H9 (cell line): ENCODE measurements at regions not wholly inside any gene's neighbourhood (a gene's known extent, or its start where the extent isn't known, plus 50 kb on each side); places are given as distances from the start of the nearest gene placed in this dataset.

Source experiments
- DNase-seq: peaks from one replicate; pipeline ENCODE4 v3.0.0-alpha.2; 2017
- H2AFZ ChIP-seq: one replicate; pipeline ENCODE4 v1.6.1; 2013; ENCODE audit warnings: mild to moderate bottlenecking, low read length, control low read depth, moderate library complexity
- H2AK5ac ChIP-seq: 2 replicates; pipeline ENCODE4 v1.6.1; 2013; ENCODE audit warnings: low read length, control low read depth, mixed read lengths; ENCODE audit not compliant: insufficient read length
- H2BK120ac ChIP-seq: one replicate; pipeline ENCODE4 v1.6.1; 2013; ENCODE audit warnings: low read depth, mild to moderate bottlenecking, low read length, control low read depth, inconsistent platforms; ENCODE audit not compliant: poor library complexity, severe bottlenecking
- H2BK12ac ChIP-seq: 2 replicates; pipeline ENCODE4 v1.6.1; 2013; ENCODE audit warnings: low read length, control low read depth, mixed read lengths, low read depth; ENCODE audit not compliant: insufficient read length
- H2BK15ac ChIP-seq: 2 replicates; pipeline ENCODE4 v1.6.1; 2013; ENCODE audit warnings: low read depth, low read length, control low read depth
- H2BK20ac ChIP-seq: one replicate; pipeline ENCODE4 v1.6.1; 2013; ENCODE audit warnings: low read depth, mild to moderate bottlenecking, low read length, control low read depth, inconsistent platforms; ENCODE audit not compliant: poor library complexity, severe bottlenecking
- H2BK5ac ChIP-seq: 2 replicates; pipeline ENCODE4 v1.6.1; 2013; ENCODE audit warnings: low read length, control low read depth, mixed read lengths; ENCODE audit not compliant: insufficient read length
- H3K14ac ChIP-seq: 2 replicates; pipeline ENCODE4 v1.6.1; 2013; ENCODE audit warnings: low read length, control low read depth; ENCODE audit not compliant: insufficient read depth
- H3K18ac ChIP-seq: 2 replicates; pipeline ENCODE4 v1.6.1; 2013; ENCODE audit warnings: low read depth, mild to moderate bottlenecking, mixed read lengths, low read length, control low read depth; ENCODE audit not compliant: insufficient read length
- H3K23ac ChIP-seq: 2 replicates; pipeline ENCODE4 v1.6.1; 2013; ENCODE audit warnings: low read length, control low read depth, mixed read lengths, low read depth; ENCODE audit not compliant: insufficient read length
- H3K23me2 ChIP-seq: 2 replicates; pipeline ENCODE4 v1.6.1; 2013; ENCODE audit warnings: low read depth, mild to moderate bottlenecking, mixed read lengths, low read length, control low read depth; ENCODE audit not compliant: insufficient read length, poor library complexity, severe bottlenecking
- H3K27ac ChIP-seq: 2 replicates; pipeline ENCODE4 v1.5.1; 2013; ENCODE audit warnings: low read length, control low read depth, mixed read lengths, low read depth; ENCODE audit not compliant: insufficient read length
- H3K27me3 ChIP-seq: 2 replicates; pipeline ENCODE4 v1.6.1; 2013; ENCODE audit warnings: low read length, control low read depth, inconsistent platforms; ENCODE audit not compliant: insufficient read depth
- H3K4ac ChIP-seq: 2 replicates; pipeline ENCODE4 v1.6.1; 2013; ENCODE audit warnings: low read depth, mild to moderate bottlenecking, control low read depth, inconsistent platforms, low read length, moderate library complexity
- H3K4me1 ChIP-seq: 2 replicates; pipeline ENCODE4 v1.6.1; 2013; ENCODE audit warnings: low read length, control low read depth, inconsistent platforms; ENCODE audit not compliant: insufficient read depth
- H3K4me2 ChIP-seq: 2 replicates; pipeline ENCODE4 v1.6.1; 2013; ENCODE audit warnings: low read length, control low read depth, mixed read lengths; ENCODE audit not compliant: insufficient read length, insufficient read depth
- H3K56ac ChIP-seq: 2 replicates; pipeline ENCODE4 v1.6.1; 2013; ENCODE audit warnings: low read depth, mild to moderate bottlenecking, mixed read lengths, low read length, control low read depth; ENCODE audit not compliant: insufficient read length
- H3K79me1 ChIP-seq: 2 replicates; pipeline ENCODE4 v1.6.1; 2013; ENCODE audit warnings: low read depth, mild to moderate bottlenecking, moderate library complexity, low read length, control low read depth, inconsistent platforms; ENCODE audit not compliant: insufficient read depth, poor library complexity, severe bottlenecking
- H3K79me2 ChIP-seq: 2 replicates; pipeline ENCODE4 v1.6.1; 2013; ENCODE audit warnings: low read length, control low read depth, inconsistent platforms; ENCODE audit not compliant: insufficient read depth
- H3K9ac ChIP-seq: 2 replicates; pipeline ENCODE4 v1.6.1; 2013; ENCODE audit warnings: low read length, control low read depth, mixed read lengths; ENCODE audit not compliant: insufficient read length; ENCODE audit errors: extremely low read depth
- H3K9me3 ChIP-seq: one replicate; pipeline ENCODE4 v1.6.1; 2013; ENCODE audit warnings: low read depth, low read length, inconsistent platforms; ENCODE audit not compliant: control insufficient read depth
- H3T11ph ChIP-seq: one replicate; pipeline ENCODE4 v1.6.1; 2013; ENCODE audit warnings: mild to moderate bottlenecking, low read length, control low read depth, inconsistent platforms
- H4K20me1 ChIP-seq: one replicate; pipeline ENCODE4 v1.6.1; 2013; ENCODE audit not compliant: control insufficient read depth, insufficient read length, insufficient read depth
- H4K5ac ChIP-seq: 2 replicates; pipeline ENCODE4 v1.6.1; 2013; ENCODE audit warnings: low read depth, mild to moderate bottlenecking, mixed read lengths, low read length, control low read depth; ENCODE audit not compliant: insufficient read length
- H4K8ac ChIP-seq: replicated peaks from 2 replicates; pipeline ENCODE4 v1.6.1; 2013; ENCODE audit warnings: low read length, control low read depth, mixed read lengths, low read depth; ENCODE audit not compliant: insufficient read length
- H4K91ac ChIP-seq: 2 replicates; pipeline ENCODE4 v1.6.1; 2013; ENCODE audit warnings: low read depth, mild to moderate bottlenecking, moderate library complexity, mixed read lengths, low read length, control low read depth; ENCODE audit not compliant: insufficient read length
- H3K27ac Mint-ChIP-seq, 3 experiments: 2 replicates in 2 of 3; 3 replicates in 1 of 3; pipeline ENCODE4 v1.8.0; 2020 to 2021; ENCODE audit warnings: mixed read lengths in 3 of 3, mild to moderate bottlenecking in 1 of 3, moderate library complexity in 1 of 3
- H3K27me3 Mint-ChIP-seq: 2 replicates; pipeline ENCODE4 v1.8.0; 2021; ENCODE audit warnings: low read depth, mild to moderate bottlenecking, moderate library complexity, mixed read lengths
- H3K36me3 Mint-ChIP-seq, 3 experiments: 2 replicates in 2 of 3; 3 replicates in 1 of 3; pipeline ENCODE4 v1.8.0; 2020 to 2021; ENCODE audit warnings: low read depth in 3 of 3, mixed read lengths in 3 of 3; ENCODE audit not compliant: insufficient read depth in 1 of 3
- H3K4me1 Mint-ChIP-seq, 2 experiments: 2 replicates each; pipeline ENCODE4 v1.8.0; 2020; ENCODE audit warnings: mixed read lengths in 2 of 2
- H3K4me3 Mint-ChIP-seq, 2 experiments: 2 replicates in 1 of 2; 3 replicates in 1 of 2; pipeline ENCODE4 v1.8.0; 2020 to 2021; ENCODE audit warnings: mild to moderate bottlenecking in 2 of 2, mixed read lengths in 2 of 2, moderate library complexity in 1 of 2
- H3K9me3 Mint-ChIP-seq, 2 experiments: 2 replicates in 1 of 2; 3 replicates in 1 of 2; pipeline ENCODE4 v1.8.0; 2020; ENCODE audit warnings: mild to moderate bottlenecking in 2 of 2, mixed read lengths in 2 of 2, moderate library complexity in 1 of 2
- CTCF ChIP-seq: fragments of 200-600 bp; sonication (generic); conservative IDR thresholded peaks from 3 replicates; pipeline ENCODE4 v1.8.0; 2021; ENCODE audit warnings: antibody characterized with exemption, mild to moderate bottlenecking
- WGBS: extraction: QIAGEN DNeasy Blood & Tissue Kit; methylation state at CpG from one replicate; pipeline ENCODE4 v1.1.7; 2013; ENCODE audit warnings: missing lambda C conversion rate, low lambda C conversion rate, mixed read lengths; ENCODE audit not compliant: insufficient read length; ENCODE audit errors: extremely low coverage; 5-methylcytosine and 5-hydroxymethylcytosine counted together

DNA sequence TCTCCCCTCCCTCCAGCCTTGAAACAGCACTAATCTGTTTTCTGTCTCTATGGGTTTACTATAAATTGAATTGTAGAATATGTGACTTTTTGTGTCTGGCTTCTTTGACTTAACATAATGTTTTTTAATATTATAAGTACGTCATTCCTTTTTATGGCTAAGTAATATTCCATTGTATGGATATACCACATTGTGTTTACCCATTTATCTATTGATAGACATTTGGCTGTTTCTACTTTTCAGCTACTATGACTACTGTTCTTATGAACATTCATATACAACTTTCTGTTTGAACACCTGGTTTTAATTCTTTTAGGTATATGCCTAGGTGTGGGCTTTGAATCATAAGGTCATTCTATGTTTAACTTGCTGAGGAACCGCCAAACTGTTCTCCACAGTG lies 961.9 kb downstream of the CDH8 start:
- H3K4me1 Mint-ChIP-seq: no peaks in the 10 kb centered on the region
- WGBS: no CpG with 5 or more reads among the region's 2 CpGs

More for the DNA sequence above, 961.9 kb downstream of the CDH8 start:
- Histone ChIP-seq H3K9ac (no peak overlapping the region), H3K79me1 (no peaks in the 10 kb centered on the region), H2BK12ac (no peak overlapping the region), H4K5ac (no peak overlapping the region), H3K4me1 (no peaks in the 10 kb centered on the region), H2AFZ (no peak overlapping the region), H2BK120ac (no peak overlapping the region), H4K20me1 (no peaks in the 10 kb centered on the region), H2BK15ac (no peak overlapping the region), H3K23me2 (no peaks in the 10 kb centered on the region), H3K9me3 (no peaks in the 10 kb centered on the region), H3K18ac (no peak overlapping the region), H2BK20ac (no peak overlapping the region), H4K8ac (no peak overlapping the region), H2AK5ac (no peak overlapping the region), H3K4ac (no peak overlapping the region), H2BK5ac (no peak overlapping the region), H3K4me2 (no peak overlapping the region), H3T11ph (no peak overlapping the region), H3K27ac (no peak overlapping the region), H3K14ac (no peak overlapping the region), H3K56ac (no peak overlapping the region), H4K91ac (no peak overlapping the region), H3K79me2 (no peaks in the 10 kb centered on the region), H3K27me3 (no peaks in the 10 kb centered on the region), H3K23ac (no peak overlapping the region)
- Mint-ChIP-seq H3K9me3 (peaks cover 24 to 26% of the 10 kb centered on the region in 2 experiments), H3K36me3 (peaks cover 0 to 10% (median 3%) of the 10 kb centered on the region in 3 experiments; a peak in 4 of 7 replicates), H3K27me3 (no peaks in the 10 kb centered on the region), H3K27ac (no peak overlapping the region), H3K4me3 (no peak overlapping the region)
- no peak for TF ChIP-seq CTCF
- no peak for DNase-seq
